A673 (cell line): ENCODE measurements at regions not wholly inside any gene's neighbourhood (a gene's known extent, or its start where the extent isn't known, plus 50 kb on each side); places are given as distances from the start of the nearest gene placed in this dataset.
"Not testable (repeated sequence)": the region's sequence is repeated elsewhere in the genome, so short reads cannot be mapped to it uniquely, and the experiment has no call there.

Experiments
- BruUV-seq: library from RNA; stranded (reverse); fragments of 400-500 nt; replicated peaks from 2 replicates; lab custom pipeline; 2021; lab: Mats Ljungman, UMichigan
- CTCF ChIA-PET: fragments of 300-600 bp; sonication (Branson Sonifier 250); formaldehyde crosslinking; loops from one replicate; lab custom pipeline; 2022; ENCODE audit warnings: antibody characterized with exemption; lab: Charles Lee
- POLR2A ChIA-PET: fragments of 300-600 bp; sonication (Branson Sonifier 250); formaldehyde crosslinking; loops from one replicate; lab custom pipeline; 2022; ENCODE audit warnings: antibody characterized with exemption; ENCODE audit not compliant: low non-redundant PET; lab: Charles Lee
- DNase-seq: peaks from one replicate; pipeline ENCODE4 v3.0.0-alpha.2; 2015; ENCODE audit warnings: low spot score
- H3K27ac ChIP-seq: fragments of 200-600 bp; sonication (generic); 2 replicates; pipeline ENCODE4 v1.5.1; 2016; ENCODE audit warnings: mixed run types, low read depth, mild to moderate bottlenecking, mixed read lengths, antibody characterized with exemption, low read length; ENCODE audit not compliant: poor library complexity, severe bottlenecking
- H3K27me3 ChIP-seq: fragments of 200-600 bp; sonication (generic); replicated peaks from 2 replicates; pipeline ENCODE4 v1.6.1; 2017; ENCODE audit warnings: mixed run types, low read depth, mild to moderate bottlenecking, mixed read lengths, antibody characterized with exemption, low read length; ENCODE audit not compliant: insufficient read depth, poor library complexity
- H3K36me3 ChIP-seq: fragments of 200-600 bp; sonication (generic); 2 replicates; pipeline ENCODE4 v1.6.1; 2016; ENCODE audit warnings: mixed run types, mild to moderate bottlenecking, mixed read lengths, antibody characterized with exemption, low read length; ENCODE audit not compliant: insufficient read depth, poor library complexity, severe bottlenecking
- H3K4me1 ChIP-seq: fragments of 200-600 bp; sonication (generic); 2 replicates; pipeline ENCODE4 v1.6.1; 2017; ENCODE audit warnings: mixed run types, mild to moderate bottlenecking, mixed read lengths, antibody characterized with exemption, low read length; ENCODE audit not compliant: insufficient read depth, poor library complexity, severe bottlenecking
- H3K4me3 ChIP-seq: fragments of 200-600 bp; sonication (generic); 2 replicates; pipeline ENCODE4 v1.5.1; 2016; ENCODE audit warnings: low read depth, mixed run types, mild to moderate bottlenecking, mixed read lengths, low read length; ENCODE audit not compliant: poor library complexity, severe bottlenecking
- H3K9me3 ChIP-seq: fragments of 200-600 bp; sonication (generic); 2 replicates; pipeline ENCODE4 v1.6.1; 2016; ENCODE audit warnings: mixed run types, low read depth, mild to moderate bottlenecking, mixed read lengths, antibody characterized with exemption, low read length; ENCODE audit not compliant: poor library complexity, severe bottlenecking
- CTCF ChIP-seq: fragments of 300-800, 200-600 bp; sonication (generic); conservative IDR thresholded peaks from 2 replicates; pipeline ENCODE4 v1.5.1; 2017; ENCODE audit warnings: low read depth, mild to moderate bottlenecking, antibody characterized with exemption, low read length, moderate library complexity, mixed read lengths
- EZH2 ChIP-seq: fragments of 200-600 bp; sonication (generic); IDR thresholded peaks from 2 replicates; pipeline ENCODE4 v1.6.1; 2017; ENCODE audit warnings: borderline replicate concordance, low read depth, mild to moderate bottlenecking, mixed read lengths, antibody characterized with exemption, low read length; ENCODE audit not compliant: poor library complexity, severe bottlenecking
- intact Hi-C: fragments of 100-400 bp; cut with micrococcal nuclease; formaldehyde crosslinking; loops from one replicate; pipeline ENCODE4 v1.10.0; 2022; ENCODE audit not compliant: unreplicated experiment

GRCh38 chr10:44099511-44099910 lies 285.4 kb downstream of the CXCL12 start:
- POLR2A ChIA-PET, result no interaction called here
- DNase-seq, result no peak
- no peaks in the 10 kb centered on the region for H3K36me3 ChIP-seq

GRCh38 chr10:44096217-44096616 lies 288.7 kb downstream of the CXCL12 start:
- CTCF ChIA-PET, H3K36me3 ChIP-seq, H3K4me1 ChIP-seq, H3K4me3 ChIP-seq, POLR2A ChIA-PET, H3K9me3 ChIP-seq, DNase-seq, intact Hi-C loops, BruUV-seq, H3K27me3 ChIP-seq, H3K27ac ChIP-seq: not testable (repeated sequence)

More at GRCh38 chr10:44099511-44099910, 285.4 kb downstream of the CXCL12 start:
- no peaks in the 10 kb centered on the region for H3K9me3 ChIP-seq
- CTCF ChIA-PET, result no interaction called here
- BruUV-seq, result no TSS peak
- H3K27ac ChIP-seq, result no peak overlapping the region
- no peaks in the 10 kb centered on the region for H3K27me3 ChIP-seq
- TF ChIP-seq CTCF, result no peak
- TF ChIP-seq EZH2, result no peak
- H3K4me1 ChIP-seq, result no peaks in the 10 kb centered on the region
- intact Hi-C loops, result no loop called here
- no peak overlapping the region for H3K4me3 ChIP-seq

GRCh38 chr10:44089671-44090070 lies 295.2 kb downstream of the CXCL12 start:
- Histone ChIP-seq H3K9me3 (peaks cover 4% of the 10 kb centered on the region), H3K27ac (no peak overlapping the region), H3K4me3 (no peak overlapping the region), H3K4me1 (no peaks in the 10 kb centered on the region), H3K36me3 (no peaks in the 10 kb centered on the region), H3K27me3 (no peaks in the 10 kb centered on the region)
- TF ChIP-seq CTCF (no peak), EZH2 (no peak)
- DNase-seq, result no peak
- ChIA-PET POLR2A (no interaction called here), CTCF (no interaction called here)
- no TSS peak for BruUV-seq
- intact Hi-C loops, result no loop called here

GRCh38 chr10:44087403-44087802 lies 297.5 kb downstream of the CXCL12 start:
- ChIA-PET CTCF (no interaction called here), POLR2A (no interaction called here)
- Histone ChIP-seq H3K4me1 (no peaks in the 10 kb centered on the region), H3K36me3 (no peaks in the 10 kb centered on the region), H3K9me3 (peaks cover 4% of the 10 kb centered on the region), H3K27me3 (no peaks in the 10 kb centered on the region), H3K27ac (no peak overlapping the region), H3K4me3 (no peak overlapping the region)
- no peak for DNase-seq
- BruUV-seq, result no TSS peak
- TF ChIP-seq CTCF (no peak), EZH2 (no peak)
- intact Hi-C loops, result no loop called here
